ENCODE measurements at regions not wholly inside any gene's neighbourhood (a gene's known extent, or its start where the extent isn't known, plus 50 kb on each side); places are given as distances from the start of the nearest gene placed in this dataset.
"Not testable (repeated sequence)": the region's sequence is repeated elsewhere in the genome, so short reads cannot be mapped to it uniquely, and the experiment has no call there.

DNA sequence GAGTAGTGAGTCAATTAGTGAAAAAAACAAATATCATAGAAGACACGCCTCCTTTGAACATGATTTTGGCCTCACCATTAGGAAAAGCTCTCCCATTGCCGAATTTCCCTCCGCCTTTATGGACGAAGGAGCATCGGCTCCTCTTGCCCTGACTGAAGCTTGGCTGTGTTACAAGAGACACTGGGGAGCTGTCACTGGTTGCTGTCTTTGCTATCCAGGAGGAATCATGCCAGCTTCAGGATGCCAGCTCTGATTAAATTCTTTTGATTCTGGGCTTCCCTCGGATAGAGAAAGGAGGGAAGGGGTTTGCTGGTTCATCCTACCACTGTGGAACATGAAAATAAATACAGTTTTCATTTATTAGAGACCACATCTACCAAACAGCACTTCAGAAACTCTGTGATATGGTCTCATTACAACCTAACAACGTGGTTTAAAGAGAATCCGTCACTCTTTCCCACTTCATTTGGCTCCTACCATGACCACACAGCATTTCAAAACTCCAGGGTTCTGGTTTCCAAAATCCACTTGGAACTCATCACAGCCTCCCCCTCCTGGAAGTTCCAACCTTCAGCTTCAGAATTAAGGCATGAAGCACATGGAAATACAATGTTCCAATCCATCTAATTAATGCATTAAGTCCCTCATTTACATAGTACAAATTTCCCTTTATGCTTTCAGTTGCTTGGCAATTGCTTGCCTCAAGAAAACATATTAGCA lies 446.0 kb downstream of the EFNB2 start:
- DNase-seq, result no peak

DNA sequence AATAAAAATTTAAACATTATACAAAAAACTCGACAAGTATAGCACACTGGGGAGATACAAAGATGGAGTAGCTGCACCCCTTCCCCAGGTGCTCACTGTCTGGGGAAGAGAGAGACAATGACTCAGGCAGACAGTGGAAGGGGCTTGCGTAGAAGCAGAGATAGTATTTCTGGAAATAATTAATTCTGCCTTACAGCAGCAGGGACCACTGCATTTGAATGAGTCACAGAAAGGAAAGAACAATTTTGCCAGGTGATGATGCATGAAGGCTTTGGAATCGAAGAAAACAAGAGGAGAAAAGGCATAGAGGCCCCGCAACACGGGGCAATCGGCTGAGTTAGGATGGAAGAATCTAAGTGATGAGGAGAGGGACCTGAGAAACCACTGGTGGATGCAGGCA lies 447.4 kb downstream of the EFNB2 start:
- no peak for DNase-seq

DNA sequence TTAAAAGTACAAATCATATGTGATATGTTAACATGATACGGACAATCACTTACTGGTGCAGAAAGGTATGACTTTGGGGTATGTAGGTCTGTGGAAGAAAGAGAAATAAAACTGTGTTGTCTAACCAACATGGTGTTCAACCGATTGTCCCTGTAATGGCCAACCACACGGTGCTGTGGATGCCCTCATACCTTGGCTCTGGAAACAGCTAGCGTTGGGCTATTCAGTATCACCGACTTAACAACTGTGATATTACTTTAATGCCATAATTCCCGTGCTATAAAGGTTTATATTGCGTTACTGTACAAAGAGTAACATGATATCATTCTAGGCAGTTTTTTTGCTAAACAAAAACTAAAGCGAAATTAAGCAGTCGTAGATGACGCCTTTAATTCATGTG lies 448.3 kb downstream of the EFNB2 start:
- no peak for DNase-seq

DNA sequence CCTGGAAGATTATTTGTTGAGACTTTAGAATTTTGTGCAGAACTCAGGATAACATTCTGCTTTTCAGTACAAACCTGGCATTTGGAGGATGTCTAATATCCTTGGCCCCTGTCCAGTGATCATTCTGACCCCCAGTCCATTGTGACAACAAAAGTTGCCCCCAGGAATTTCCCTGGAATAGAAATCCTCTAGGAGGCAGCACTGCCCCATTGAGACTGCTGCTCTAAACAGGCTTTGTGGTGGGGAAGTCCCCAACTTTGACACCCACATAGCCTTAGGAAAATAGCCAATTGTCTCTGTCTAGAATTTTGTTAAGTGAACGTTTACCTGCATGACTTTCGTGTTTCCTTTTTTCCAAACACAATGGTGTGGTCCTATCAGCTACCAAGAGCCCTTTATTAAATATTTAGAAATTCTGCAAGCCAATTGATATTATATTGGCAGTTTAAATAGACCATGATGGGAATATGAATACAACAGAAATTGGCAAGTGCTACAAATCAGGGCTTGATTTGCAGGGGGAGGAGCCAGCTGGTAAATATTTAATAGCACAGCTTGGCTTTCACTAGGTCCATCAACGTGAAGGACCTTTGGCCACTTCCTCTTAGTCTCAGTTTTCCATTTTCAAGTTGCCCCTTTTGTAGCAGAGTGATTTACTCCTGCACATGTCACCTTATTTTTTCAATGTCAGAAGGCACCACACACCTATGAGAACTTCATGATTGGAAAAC lies 451.7 kb downstream of the EFNB2 start:
- DNase-seq, result no peak

DNA sequence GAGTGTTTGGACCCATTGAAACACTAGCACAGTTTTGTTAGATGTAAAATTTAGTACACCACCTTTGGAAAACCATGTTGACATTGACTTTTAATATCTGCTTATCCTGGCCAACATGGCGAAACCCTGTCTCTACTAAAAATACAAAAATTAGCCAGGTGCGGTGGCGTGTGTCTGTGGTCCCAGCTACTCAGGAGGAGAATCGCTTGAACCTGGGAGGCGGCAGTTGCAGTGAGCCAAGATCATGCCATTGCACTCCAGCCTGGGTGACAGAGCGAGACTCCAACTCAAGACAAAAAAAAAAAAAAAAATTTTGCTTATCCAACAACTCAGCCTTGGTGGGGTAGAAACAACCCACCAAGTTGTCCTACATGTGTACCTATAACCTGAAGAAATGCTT lies 454.2 kb downstream of the EFNB2 start:
- not testable (repeated sequence) for DNase-seq

DNA sequence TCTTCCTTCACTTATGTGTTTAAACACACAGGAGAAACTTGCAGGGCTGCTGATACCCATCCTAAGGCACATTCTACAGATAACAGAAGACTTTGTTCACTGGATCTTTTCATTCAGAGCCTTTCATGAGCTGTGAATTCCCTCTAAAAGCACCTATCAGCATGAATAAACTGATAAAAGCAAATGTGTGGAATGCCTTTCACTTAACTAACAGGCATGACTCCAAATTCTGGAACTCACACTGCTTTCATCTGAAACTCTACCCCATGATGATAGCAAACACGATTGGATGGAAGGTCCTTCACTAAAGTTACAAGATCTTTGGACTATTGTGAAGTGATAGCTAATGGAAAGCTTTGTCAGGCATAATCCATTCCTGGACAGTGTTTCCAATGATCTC lies 457.3 kb downstream of the EFNB2 start:
- no peak for DNase-seq

DNA sequence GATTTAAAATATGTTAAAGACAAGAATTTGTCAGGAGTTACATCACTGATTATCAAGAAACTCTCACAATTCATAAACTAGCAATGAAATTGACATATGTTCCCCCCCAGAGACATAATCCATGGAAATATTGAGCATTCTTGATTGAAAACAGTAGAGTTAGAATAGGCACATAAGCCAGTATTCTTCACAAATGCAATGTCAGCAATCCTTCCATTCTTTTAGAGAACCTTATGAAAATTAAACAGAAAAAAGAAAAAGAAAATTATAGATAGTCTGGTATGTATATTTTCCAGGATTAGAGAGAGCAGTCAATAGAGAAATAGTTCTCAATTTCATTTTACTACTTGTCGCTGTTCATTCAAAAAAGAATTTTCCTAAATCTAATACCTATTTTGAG lies 458.4 kb downstream of the EFNB2 start:
- DNase-seq, result no peak

DNA sequence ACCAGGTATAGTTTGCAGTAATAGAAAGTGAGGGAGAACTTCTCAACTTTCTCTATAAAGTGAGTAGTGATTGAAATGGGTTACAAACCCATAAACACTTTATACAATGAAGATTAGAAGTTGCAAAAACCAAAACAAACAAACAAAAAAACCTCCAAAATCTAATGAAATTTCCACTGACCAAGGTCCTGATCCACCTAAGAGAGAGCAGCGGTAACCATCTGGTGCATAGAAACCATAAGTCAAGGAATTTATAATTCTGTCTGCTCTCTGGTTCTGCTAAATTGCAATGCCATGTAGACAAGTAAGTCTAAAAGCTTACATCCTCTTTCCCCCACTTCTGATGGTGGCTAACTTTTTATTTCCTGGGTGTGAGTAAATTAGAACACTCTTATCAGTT lies 463.4 kb downstream of the EFNB2 start:
- DNase-seq, result no peak

DNA sequence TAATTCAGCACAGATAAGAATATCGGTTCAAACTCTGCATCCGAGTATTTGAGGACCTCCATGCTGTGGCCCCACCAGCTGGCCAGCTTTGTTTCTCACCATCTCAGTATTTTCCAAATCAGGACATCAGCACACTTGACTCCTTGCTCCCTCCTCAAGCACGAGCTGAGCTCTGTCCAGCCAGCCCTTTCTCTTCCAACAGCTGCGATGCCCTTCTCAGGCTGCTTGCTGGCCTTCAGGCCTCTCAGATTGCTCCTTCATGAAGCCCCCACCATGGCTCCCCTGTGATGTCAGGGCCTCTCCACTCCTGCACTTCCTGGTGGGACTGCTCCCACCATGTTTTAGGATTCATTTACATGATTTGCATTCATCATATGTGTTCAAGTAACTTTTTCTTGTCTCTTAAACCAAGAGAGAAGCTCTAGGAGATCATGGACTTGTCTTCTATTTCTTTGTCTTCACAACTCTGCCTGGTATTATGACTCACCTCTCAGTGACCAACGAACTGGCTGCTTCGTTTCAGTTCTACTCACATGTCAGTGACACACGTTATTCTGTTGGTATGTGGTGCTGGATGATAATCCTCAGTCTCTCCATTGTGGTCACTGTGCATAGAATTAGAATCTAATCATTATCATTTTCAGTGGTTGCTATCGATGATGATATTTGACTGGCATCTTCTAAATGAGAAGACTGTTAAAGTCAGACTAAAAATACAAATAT lies 471.7 kb downstream of the EFNB2 start:
- DNase-seq, result no peak

DNA sequence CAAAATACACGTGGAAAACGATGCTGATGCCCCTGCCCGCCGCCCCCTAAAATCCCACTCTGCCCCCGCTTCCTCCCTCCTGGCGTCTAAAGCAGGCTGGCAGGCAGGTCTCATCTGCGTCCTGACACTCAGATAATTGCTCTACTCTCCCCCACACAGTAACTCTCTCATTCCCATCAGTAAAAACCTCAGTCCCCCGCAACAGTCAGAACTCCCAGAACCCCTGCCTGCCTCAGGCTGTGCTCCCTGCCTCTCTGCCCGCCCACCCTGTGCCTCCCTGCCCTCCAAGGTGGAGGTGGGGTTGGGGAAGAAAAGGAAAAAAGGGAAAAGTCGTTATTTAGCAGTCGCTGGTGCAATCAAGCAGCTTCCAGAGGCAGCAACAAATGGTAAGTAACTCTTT lies 473.7 kb downstream of the EFNB2 start:
- no peak for DNase-seq

DNA sequence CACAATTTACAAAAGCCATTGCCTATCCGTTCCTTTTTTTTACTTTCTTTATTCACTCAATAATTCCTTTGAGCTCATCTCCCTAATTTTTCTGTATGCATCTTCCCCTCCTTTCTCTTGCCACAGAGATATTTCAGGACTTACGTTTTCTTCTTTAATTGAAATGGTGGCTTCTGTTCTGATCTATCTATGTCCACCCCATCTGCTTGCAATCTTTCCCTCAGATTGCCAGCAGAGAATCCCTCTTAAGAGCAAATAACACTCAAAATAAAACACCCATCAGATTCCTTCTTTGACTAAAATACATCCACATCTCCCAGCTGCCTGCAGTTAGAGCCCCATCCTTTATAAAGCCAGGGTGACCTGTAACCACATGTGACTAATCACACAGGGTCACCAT lies 478.6 kb downstream of the EFNB2 start:
- no peak for DNase-seq

DNA sequence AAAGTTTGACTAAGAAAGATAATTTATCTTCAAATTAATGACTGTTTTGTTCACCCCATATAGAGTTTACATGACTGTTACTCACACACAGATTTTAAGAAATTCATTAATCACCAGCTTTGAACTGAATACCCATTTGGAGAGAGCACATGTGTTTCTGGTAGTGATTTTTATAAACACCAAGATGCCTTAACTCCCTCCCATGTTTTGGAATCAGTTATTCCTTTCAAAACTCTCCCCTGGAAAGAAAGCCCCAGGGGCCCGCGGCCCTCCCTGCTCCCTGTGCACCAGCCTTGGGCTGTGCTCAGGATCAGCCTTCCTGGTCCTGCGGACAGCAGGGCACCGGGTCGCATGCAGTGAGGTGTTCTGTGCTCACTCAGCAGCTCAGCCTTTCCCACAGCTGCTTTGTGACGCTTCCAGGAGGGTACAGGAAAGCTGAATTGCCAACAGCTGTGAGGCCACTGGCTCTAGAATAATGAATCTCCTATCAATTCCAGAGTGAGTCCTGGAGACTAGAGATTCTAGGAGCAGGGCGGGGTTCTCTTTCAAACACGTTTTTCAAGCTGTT lies 483.2 kb downstream of the EFNB2 start:
- DNase-seq, result no peak

DNA sequence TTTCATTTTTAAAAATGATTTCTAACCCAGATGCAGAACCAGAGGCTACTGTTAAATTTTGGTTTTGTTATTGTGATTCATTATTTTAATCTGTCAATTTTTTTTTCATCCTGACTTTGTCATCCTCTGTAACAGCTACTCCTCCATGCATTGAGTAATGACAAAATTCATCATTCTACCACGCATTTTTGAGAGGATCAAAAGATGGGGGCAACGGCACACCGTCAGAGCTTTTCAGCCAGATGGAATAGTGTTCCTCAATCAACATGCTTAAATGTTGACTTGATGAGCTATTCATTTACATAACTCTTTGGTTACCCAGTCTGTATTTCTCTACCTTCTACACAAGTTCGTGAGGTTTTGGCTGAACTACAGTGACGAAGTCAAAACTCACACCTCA lies 486.3 kb downstream of the EFNB2 start:
- no peak for DNase-seq

DNA sequence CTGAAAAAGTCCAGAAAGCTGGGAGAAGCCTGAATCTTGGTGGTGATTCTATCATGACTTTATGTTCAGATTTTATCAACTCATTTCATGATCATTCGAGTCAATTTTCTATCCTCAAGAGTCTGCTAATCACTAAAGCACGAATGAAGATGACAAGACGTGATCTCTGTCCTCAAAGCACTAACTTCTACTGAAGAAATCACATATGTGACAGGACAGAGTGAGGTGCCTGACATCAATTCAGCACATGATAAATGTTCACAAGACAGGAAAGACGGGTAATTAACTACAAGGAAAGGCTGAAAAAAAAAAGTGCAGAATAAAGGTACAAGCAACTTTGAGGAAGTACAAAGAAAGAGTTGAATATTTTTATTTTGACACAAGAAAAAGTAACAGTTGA lies 487.1 kb downstream of the EFNB2 start:
- DNase-seq, result no peak

DNA sequence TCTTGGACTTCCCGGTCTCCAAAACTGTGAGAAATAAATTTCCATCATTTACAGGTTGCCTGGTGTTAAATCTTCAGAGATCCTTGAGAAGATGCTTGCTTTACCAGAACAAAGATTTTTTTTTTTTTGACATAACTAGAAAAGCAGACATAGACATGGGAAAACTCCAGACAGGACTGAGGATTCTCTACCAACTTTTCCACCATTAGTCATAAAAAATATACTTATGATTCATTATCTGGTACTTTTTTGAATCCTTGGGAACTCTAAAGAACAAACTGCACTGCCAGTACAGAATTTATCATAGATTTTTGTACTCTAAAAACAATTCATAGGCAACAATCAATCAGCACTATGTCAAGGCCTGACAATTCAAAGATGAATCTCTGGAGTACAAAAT lies 487.6 kb downstream of the EFNB2 start:
- DNase-seq, result no peak

DNA sequence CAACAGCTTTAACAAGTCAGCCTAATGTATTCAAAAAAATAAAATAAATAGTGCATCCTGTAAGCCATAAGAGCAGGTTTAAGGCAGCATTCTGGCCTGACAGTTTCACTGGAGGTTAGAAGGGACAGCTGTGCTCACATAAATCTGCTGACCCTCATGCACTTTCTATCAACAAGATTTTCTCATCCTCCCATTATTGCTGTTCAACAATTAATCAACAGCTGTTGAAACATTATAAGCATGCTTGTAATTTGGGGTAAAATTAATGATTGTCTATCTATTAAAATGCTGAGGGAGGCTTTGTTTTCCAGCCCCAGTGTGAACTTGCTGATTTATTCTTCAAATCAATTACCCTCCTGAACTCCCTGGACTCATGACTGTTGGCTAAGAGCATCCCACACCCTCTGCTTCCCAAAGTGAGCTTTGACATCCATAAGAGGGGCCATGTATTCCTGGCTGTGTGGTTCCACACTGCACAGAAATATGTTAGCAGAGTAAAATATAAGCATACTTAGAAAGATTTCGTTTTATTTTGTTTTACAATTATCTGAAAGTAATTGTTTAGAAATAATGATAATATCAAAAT lies 492.4 kb downstream of the EFNB2 start:
- DNase-seq, result no peak

DNA sequence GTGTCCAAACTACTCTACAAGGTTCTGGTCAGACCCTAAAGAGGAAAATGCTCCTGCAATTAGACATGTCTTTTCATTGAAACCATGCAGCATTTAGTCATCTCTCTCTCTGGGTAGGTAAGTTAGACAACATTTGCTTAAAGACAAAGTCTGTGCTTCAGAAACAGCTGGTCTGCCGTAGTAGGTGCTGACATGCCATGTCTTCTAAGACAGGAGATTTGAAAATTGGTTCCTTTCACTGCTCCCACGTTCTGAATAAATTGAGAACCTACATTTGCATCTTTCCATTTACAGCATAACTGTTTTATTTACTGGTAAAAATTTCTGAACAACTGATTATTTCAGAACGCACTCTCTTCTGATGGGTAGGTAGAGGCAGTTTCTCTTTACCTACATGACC lies 494.0 kb downstream of the EFNB2 start:
- no peak for DNase-seq

DNA sequence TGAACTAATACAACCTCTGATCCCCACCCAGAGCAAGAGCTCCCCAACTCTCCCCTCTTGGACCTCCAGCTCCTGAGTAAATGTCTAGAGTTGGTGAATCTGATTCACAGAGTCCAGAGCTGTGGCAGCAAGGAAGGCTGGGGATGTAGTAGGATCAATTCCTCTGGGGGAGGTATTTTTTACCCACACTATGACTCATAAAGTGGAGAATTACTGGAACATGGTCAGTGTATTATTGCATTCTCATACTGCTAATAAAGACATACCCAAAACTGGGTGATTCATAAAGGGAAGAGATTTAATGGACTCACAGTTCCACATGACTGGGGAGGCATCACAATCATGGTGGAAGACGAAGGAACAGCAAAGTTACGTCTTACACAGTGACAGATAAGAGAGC lies 496.7 kb downstream of the EFNB2 start:
- DNase-seq, result no peak

DNA sequence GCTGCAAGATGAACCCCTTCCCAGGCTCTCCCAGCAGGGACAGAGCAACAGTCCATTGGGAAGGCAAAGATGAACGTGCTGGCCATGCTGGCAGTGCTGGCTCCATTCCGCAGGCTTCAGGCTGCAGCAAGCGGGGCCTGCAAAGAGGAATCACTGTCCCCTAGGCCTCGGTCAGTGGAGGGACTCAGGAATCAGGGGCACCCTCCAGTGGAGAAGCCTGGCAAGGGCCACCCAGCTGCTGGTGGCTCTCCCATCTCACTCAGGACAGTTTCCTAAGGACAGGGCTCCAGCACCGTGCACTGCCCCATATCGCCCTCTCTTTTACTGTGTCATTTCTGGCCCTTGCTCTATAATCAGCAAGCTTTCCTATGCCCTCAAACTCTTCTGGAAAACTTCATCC lies 498.6 kb downstream of the EFNB2 start:
- DNase-seq, result no peak

DNA sequence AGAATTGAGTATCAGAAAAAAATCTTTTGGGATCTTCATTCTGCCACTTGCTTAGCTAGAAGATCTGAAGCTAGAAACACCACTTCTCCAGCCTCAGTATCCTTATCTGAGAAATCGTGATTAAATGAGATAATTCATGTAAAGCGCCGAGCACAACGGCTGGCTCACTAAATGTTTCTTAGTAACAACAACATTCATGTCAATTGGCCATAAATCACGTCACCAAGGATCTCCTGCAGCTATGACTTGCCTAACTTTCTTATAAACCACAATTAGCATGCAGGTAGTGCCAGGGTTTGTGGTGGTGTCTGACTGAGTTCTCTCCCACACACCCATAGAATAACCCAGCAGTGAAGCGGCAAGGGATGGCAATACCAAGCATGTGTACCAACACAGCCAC lies 501.3 kb downstream of the EFNB2 start:
- no peak for DNase-seq

DNA sequence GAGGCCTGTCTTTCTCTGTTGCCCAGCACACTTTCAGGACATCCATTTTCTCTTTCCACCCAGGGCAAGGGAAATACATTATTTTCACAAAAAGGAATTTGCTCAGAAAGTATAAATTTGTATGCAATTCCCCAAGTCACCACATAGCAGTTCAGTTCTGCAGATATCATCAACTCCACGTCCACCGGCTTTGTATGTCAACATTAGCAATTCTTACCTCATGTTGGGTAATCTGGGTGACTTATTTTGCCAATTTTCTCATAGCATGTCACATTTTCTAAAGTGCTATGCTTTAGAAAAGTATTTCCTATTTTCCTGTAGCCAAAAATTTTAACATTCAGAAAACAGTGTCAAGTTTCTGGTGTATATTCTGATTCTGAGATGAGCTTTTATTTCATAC lies 501.8 kb downstream of the EFNB2 start:
- DNase-seq, result no peak

DNA sequence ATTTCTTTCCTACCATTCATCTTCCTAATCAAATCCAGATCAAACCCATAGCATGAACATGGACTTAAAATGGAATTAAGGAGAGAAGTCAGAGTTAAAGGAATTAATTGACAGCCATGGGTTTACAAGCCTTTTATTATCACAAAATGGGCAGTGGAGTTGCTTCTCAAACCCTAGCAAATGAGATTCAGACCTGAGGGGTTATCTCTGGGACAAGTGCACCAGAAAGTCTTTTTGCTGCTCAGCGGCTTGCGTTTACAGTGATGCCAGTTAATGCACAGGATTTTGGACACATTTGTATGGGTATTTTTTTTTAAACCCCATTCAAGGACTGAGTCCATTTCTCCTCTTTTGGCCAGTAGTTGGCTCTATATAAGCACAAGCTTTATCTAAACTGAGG lies 503.0 kb downstream of the EFNB2 start:
- no peak for DNase-seq

DNA sequence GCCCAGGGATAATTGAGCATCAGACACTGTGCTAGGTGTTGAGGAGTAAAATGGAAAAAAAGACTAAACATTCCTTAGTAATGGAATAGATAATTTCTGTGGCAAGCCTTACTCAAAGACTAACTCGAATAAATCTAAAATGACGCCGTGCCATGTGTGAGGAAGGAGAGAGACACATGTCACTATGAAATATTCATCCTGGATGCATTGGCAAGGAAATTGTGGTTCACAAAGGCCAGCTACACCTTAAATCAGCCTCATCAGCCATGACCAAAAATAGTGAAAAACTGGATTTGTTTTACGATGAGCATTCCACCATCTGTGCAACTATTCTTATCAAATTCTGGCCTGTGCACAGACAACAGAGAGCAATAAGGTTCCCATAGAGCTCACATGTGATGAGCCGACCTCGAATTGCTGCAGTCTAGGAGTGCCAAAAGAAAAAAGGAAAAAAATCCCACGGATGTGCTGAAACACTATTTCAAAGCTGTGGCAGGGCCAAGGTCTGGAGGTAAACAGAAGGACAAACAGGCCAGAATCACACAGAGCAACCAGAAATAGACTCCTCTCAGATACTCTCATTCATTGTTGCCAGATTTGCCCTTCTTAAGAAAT lies 505.7 kb downstream of the EFNB2 start:
- no peak for DNase-seq

Data from KG1 (cell line).